ENCODE measurements at regions not wholly inside any gene's neighbourhood (a gene's known extent, or its start where the extent isn't known, plus 50 kb on each side); places are given as distances from the start of the nearest gene placed in this dataset.

DNA sequence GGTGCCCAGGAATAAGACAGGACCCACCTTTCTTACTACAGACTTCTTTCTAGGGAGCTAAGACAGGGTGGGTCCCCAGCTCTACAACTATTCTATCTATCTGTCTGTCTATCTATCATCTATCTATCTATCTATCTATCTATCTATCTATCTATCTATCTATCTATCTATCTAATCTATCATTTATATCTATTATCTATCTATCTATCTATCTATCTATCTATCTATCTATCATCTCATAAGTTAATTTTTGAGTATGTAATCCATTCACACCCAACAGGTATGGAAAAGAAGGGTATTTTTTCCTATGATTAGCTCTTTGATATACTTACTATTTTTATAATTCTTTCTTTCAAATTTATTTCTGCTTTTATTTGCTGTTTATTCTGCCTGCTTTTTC lies 55.9 kb downstream of the BAMBI start:
- Histone ChIP-seq H3K9ac (ENCODE audit: insufficient read length) (no peak overlapping the region), H3K27ac (no peak overlapping the region), H3K9me3 (ENCODE audit: low read depth, low read length) (no peaks in the 10 kb centered on the region), H3K36me3 (ENCODE audit: insufficient read depth, low read length) (no peaks in the 10 kb centered on the region), H3K4me3 (no peak overlapping the region)
- no peak for TF ChIP-seq POLR2AphosphoS5 (IDR thresholded peaks at IDR 0.05; ENCODE audit: borderline replicate concordance, low read depth, low read length)
- no peak for TF ChIP-seq EZH2 (IDR thresholded peaks at IDR 0.05)
- TF ChIP-seq FOXP2 (optimal IDR thresholded peaks at IDR 0.05; ENCODE audit: control extremely low read depth, extremely low read length, insufficient read depth): no peak
- DNase-seq (ENCODE audit: low read depth, low spot score): no peak

DNA sequence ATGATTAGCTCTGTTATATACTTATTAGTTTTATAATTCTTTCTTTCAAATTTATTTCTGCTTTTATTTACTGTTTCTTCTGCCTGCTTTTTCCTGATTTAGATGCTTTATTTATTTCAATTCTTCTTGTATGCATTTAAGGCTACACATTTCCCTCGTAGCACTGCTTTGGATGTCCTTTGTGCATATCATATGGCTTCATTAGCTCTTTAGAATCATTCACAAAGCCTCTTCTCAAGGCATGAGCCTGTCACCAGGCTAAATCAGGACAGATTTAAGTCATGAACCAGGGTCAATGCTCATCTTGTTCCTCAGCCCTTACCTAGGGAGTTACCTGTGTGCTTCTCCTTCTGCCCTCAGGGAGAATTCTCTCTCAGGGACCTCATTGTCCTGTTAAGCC lies 56.3 kb downstream of the BAMBI start:
- TF ChIP-seq FOXP2 (optimal IDR thresholded peaks at IDR 0.05; ENCODE audit: control extremely low read depth, extremely low read length, insufficient read depth) (no peak), EZH2 (IDR thresholded peaks at IDR 0.05) (no peak), POLR2AphosphoS5 (IDR thresholded peaks at IDR 0.05; ENCODE audit: borderline replicate concordance, low read depth, low read length) (no peak)
- Histone ChIP-seq H3K36me3 (ENCODE audit: insufficient read depth, low read length) (no peaks in the 10 kb centered on the region), H3K27ac (no peak overlapping the region), H3K4me3 (no peak overlapping the region), H3K9ac (ENCODE audit: insufficient read length) (no peak overlapping the region), H3K9me3 (ENCODE audit: low read depth, low read length) (no peaks in the 10 kb centered on the region)
- no peak for DNase-seq (ENCODE audit: low read depth, low spot score)

DNA sequence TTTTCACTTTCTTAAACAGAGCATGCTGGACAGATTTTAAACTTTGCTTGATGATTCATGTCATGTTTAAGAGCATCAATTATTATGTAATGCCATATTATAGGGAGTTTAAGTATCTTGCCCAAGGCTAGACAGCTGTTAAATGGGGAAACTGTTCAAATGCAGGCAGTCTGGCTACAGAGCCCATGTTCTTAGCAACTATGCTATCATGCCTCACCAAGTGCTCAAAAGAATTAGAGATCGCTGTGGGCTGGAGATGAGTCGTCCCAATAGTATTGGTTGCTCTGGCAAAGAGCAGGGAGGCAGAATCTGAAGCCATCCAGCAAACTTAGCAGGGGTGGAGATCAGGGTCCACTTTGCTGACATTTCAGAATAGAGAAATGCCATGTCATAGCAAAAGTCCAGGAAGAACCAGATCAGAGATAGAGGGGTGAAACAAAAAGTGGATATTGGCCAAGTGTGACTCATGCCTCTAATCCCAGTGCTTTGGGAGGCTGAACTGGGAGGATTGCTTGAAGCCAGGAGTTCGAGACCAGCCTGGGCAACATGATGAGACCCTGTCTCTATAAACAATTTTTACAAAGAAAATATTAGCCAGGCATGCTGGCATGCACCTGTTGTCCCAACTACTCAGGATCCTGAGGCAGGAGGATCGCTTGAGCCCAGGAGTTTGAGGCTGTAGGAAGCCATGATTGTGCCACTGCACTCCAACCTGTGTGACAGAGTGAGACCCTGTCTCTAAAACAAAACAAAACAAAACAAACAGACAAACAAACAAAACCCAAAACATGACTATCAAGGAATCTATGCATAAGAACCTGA lies 57.8 kb downstream of the BAMBI start:
- no peak overlapping the region for H3K27ac ChIP-seq

GRCh38 chr10:28737096-28737495 lies 59.8 kb downstream of the BAMBI start:
- TF ChIP-seq EZH2 (IDR thresholded peaks at IDR 0.05): no peak
- Histone ChIP-seq H3K9ac (ENCODE audit: insufficient read length) (no peak overlapping the region), H3K36me3 (ENCODE audit: insufficient read depth, low read length) (no peaks in the 10 kb centered on the region), H3K9me3 (ENCODE audit: low read depth, low read length) (no peaks in the 10 kb centered on the region), H3K27ac (no peak overlapping the region), H3K4me3 (no peak overlapping the region)
- no peak for DNase-seq (ENCODE audit: low read depth, low spot score)

More for the DNA sequence above, 57.8 kb downstream of the BAMBI start:
- H3K9me3 ChIP-seq (ENCODE audit: low read depth, low read length): no peaks in the 10 kb centered on the region
- H3K9ac ChIP-seq (ENCODE audit: insufficient read length): no peak overlapping the region
- peak; percentile 78 for DNase-seq (ENCODE audit: low read depth, low spot score)
- no peak for TF ChIP-seq FOXP2 (optimal IDR thresholded peaks at IDR 0.05; ENCODE audit: control extremely low read depth, extremely low read length, insufficient read depth)
- no peak for TF ChIP-seq EZH2 (IDR thresholded peaks at IDR 0.05)
- no peak; the same call in 1 of the 2 replicates for TF ChIP-seq POLR2AphosphoS5 (IDR thresholded peaks at IDR 0.05; ENCODE audit: borderline replicate concordance, low read depth, low read length)
- no peaks in the 10 kb centered on the region for H3K36me3 ChIP-seq (ENCODE audit: insufficient read depth, low read length)
- no peak overlapping the region for H3K4me3 ChIP-seq

- Histone ChIP-seq H3K9ac (ENCODE audit: insufficient read length) (no peak overlapping the region), H3K9me3 (ENCODE audit: low read depth, low read length) (no peaks in the 10 kb centered on the region)
- no peak for DNase-seq (ENCODE audit: low read depth, low spot score)
These were observed 60.9 kb downstream of the BAMBI start for GRCh38 chr10:28738200-28738599.

DNA sequence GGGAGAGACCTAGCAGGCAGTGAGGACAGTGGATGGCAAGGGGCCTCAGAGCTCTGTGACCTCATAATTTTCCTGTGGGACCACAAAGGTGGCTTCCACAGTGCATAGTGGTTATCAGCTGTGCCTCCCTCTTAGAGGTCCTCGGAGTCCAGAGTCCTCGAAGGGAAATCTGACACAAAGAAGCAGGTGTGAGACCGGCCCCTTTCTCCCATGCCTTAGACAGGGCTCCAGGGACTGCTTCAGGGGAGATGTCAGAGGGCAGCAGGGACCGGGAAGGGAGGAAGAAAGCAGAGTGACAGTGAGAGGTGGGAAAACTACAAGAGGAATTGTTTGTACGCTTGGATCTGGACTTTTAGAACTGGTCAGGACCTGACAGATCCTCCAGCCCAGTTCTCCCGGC lies 66.3 kb downstream of the BAMBI start:
- no peak overlapping the region for H3K9ac ChIP-seq (ENCODE audit: insufficient read length)
- TF ChIP-seq FOXP2 (optimal IDR thresholded peaks at IDR 0.05; ENCODE audit: control extremely low read depth, extremely low read length, insufficient read depth): no peak
- TF ChIP-seq POLR2AphosphoS5 (IDR thresholded peaks at IDR 0.05; ENCODE audit: borderline replicate concordance, low read depth, low read length): no peak
- TF ChIP-seq EZH2 (IDR thresholded peaks at IDR 0.05): no peak
- H3K27ac ChIP-seq: no peak overlapping the region
- DNase-seq (ENCODE audit: low read depth, low spot score): no peak
- no peaks in the 10 kb centered on the region for H3K9me3 ChIP-seq (ENCODE audit: low read depth, low read length)
- no peak overlapping the region for H3K4me3 ChIP-seq
- no peaks in the 10 kb centered on the region for H3K36me3 ChIP-seq (ENCODE audit: insufficient read depth, low read length)

More at GRCh38 chr10:28738200-28738599, 60.9 kb downstream of the BAMBI start:
- TF ChIP-seq FOXP2 (optimal IDR thresholded peaks at IDR 0.05; ENCODE audit: control extremely low read depth, extremely low read length, insufficient read depth) (no peak), POLR2AphosphoS5 (IDR thresholded peaks at IDR 0.05; ENCODE audit: borderline replicate concordance, low read depth, low read length) (no peak), EZH2 (IDR thresholded peaks at IDR 0.05) (no peak)
- no peak overlapping the region for H3K4me3 ChIP-seq
- H3K27ac ChIP-seq: no peak overlapping the region
- H3K36me3 ChIP-seq (ENCODE audit: insufficient read depth, low read length): no peaks in the 10 kb centered on the region

DNA sequence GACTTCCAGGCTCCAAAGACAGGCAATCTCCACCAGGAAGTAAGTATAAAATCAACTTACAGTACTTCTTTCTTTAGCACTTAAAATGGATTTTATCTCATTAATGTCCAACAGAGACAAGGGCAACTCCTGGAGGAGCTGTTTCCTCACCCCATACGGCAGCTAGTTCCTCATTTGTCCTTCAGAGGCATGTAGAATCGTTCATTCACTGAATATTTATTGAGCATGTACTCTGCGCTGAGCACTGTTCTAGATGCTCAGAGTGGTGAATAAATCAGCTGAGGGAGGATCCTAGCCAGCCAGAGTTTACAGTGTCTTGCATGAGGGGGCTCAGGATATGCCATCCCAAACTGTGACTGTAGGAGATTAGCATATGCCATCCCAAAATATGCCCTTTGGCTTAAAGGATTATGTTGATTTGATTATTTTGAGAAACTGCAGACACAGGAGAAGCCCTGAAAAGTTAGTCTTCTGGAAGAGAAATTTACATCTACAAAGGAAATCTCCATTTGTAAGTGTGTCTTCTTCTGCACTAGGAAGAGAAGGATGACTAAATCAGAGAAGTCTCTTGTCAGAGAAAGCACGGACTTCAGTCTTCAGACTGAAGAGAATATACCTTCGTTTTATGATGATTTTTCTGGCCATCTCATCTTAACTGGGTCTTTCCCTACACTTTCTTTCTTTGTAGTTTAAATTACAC lies 66.9 kb downstream of the BAMBI start:
- no peak for TF ChIP-seq POLR2AphosphoS5 (IDR thresholded peaks at IDR 0.05; ENCODE audit: borderline replicate concordance, low read depth, low read length)
- Histone ChIP-seq H3K9me3 (ENCODE audit: low read depth, low read length) (no peaks in the 10 kb centered on the region), H3K27ac (no peak overlapping the region), H3K4me3 (no peak overlapping the region), H3K36me3 (ENCODE audit: insufficient read depth, low read length) (no peaks in the 10 kb centered on the region), H3K9ac (ENCODE audit: insufficient read length) (no peak overlapping the region)
- no peak for DNase-seq (ENCODE audit: low read depth, low spot score)

DNA sequence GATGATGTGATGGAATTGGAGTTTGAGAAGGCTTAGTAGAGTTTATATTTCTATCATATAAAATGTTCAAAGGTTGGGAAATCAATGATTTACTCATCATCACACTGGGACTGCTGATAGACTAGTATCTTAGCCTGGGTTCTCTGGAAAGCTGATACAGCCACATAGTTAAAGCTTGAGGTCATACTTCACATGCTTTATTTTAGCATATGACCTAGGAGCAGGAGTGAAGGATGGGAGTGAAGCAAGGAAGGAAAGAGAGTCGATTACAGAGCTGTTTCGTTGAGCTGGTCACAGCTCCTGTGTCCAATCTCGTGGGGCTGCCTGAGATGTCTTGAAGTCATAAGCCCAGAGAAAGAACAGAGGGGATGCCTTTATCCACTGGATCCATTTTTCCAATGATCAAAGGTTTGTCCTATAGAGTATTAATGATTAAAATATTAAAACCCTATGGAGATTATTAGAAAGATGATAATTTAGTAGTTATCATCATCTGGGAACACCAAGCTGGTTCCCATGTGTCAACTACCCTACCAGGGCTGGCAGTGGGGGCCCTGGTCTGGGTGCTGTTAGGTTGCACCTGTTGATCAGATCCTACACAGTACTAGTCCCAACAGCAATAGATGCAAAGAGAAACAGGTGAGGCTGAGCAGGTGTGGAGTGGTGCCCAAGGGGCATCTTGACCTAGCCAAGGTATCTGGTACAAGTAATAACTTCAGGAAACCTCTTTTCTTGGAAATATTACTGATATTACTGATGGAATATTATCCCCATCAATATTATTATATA lies 77.8 kb downstream of the BAMBI start:
- TF ChIP-seq FOXP2 (optimal IDR thresholded peaks at IDR 0.05; ENCODE audit: control extremely low read depth, extremely low read length, insufficient read depth): no peak
- no peak for TF ChIP-seq POLR2AphosphoS5 (IDR thresholded peaks at IDR 0.05; ENCODE audit: borderline replicate concordance, low read depth, low read length)
- no peak for TF ChIP-seq EZH2 (IDR thresholded peaks at IDR 0.05)
- H3K36me3 ChIP-seq (ENCODE audit: insufficient read depth, low read length): no peaks in the 10 kb centered on the region
- H3K27ac ChIP-seq: no peak overlapping the region
- no peaks in the 10 kb centered on the region for H3K9me3 ChIP-seq (ENCODE audit: low read depth, low read length)
- no peak overlapping the region for H3K9ac ChIP-seq (ENCODE audit: insufficient read length)
- no peak for DNase-seq (ENCODE audit: low read depth, low spot score)
- H3K4me3 ChIP-seq: no peak overlapping the region
